ENCODE measurements at regions not wholly inside any gene's neighbourhood (a gene's known extent, or its start where the extent isn't known, plus 50 kb on each side); places are given as distances from the start of the nearest gene placed in this dataset.
A peak's percentile ranks its signal among the peaks of the same experiment; 100 is the strongest.

DNA sequence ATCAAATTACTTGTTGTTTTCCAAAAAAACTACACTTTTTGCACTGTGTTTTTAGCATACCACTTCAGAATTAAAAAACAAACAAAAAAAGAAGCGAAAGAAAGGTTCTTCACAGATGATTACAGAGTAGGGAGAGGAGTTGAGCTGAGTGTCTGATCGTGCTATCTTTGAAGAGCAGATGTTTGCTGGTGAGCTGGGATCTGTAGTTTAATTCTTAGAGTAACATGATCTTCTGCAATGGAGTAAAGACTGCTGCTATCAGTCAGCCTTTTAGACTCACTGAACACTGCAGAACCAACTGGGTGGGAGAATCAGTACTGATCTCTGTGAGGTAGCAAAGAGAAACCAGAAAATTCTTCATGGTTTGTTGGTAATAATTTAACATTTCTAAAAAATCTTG, 1197.8 kb upstream of the SORCS1 start:
- H3K4me3 ChIP-seq (ENCODE audit: low read depth, low read length): no peak overlapping the region
- TF ChIP-seq, protein P1, sequence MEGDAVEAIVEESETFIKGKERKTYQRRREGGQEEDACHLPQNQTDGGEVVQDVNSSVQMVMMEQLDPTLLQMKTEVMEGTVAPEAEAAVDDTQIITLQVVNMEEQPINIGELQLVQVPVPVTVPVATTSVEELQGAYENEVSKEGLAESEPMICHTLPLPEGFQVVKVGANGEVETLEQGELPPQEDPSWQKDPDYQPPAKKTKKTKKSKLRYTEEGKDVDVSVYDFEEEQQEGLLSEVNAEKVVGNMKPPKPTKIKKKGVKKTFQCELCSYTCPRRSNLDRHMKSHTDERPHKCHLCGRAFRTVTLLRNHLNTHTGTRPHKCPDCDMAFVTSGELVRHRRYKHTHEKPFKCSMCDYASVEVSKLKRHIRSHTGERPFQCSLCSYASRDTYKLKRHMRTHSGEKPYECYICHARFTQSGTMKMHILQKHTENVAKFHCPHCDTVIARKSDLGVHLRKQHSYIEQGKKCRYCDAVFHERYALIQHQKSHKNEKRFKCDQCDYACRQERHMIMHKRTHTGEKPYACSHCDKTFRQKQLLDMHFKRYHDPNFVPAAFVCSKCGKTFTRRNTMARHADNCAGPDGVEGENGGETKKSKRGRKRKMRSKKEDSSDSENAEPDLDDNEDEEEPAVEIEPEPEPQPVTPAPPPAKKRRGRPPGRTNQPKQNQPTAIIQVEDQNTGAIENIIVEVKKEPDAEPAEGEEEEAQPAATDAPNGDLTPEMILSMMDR (conservative IDR thresholded peaks at IDR 0.05; ENCODE audit: low read depth, low read length): no peak

GRCh38 chr10:108360187-108360586, 1195.7 kb upstream of the SORCS1 start:
- H3K4me3 ChIP-seq (ENCODE audit: low read depth, low read length): no peak overlapping the region
- DNase-seq (ENCODE audit: low read depth): peak; percentile 1
- TF ChIP-seq, protein P1 (conservative IDR thresholded peaks at IDR 0.05; ENCODE audit: low read depth, low read length): no peak

More for the DNA sequence above, 1197.8 kb upstream of the SORCS1 start:
- no peak for DNase-seq (ENCODE audit: low read depth)

- TF ChIP-seq, protein P1 (conservative IDR thresholded peaks at IDR 0.05; ENCODE audit: low read depth, low read length): no peak
- DNase-seq (ENCODE audit: low read depth): peak; percentile 93
- no peak overlapping the region for H3K4me3 ChIP-seq (ENCODE audit: low read depth, low read length)
Observed at GRCh38 chr10:108358912-108359311, 1194.4 kb upstream of the SORCS1 start.

GRCh38 chr10:108352771-108353170, 1188.3 kb upstream of the SORCS1 start:
- H3K4me3 ChIP-seq (ENCODE audit: low read depth, low read length): no peak overlapping the region
- no peak for DNase-seq (ENCODE audit: low read depth)
- TF ChIP-seq, protein P1 (conservative IDR thresholded peaks at IDR 0.05; ENCODE audit: low read depth, low read length): no peak

- DNase-seq (ENCODE audit: low read depth): no peak
- TF ChIP-seq, protein P1 (conservative IDR thresholded peaks at IDR 0.05; ENCODE audit: low read depth, low read length): no peak
- H3K4me3 ChIP-seq (ENCODE audit: low read depth, low read length): no peak overlapping the region
Observed at GRCh38 chr10:108348215-108348614, 1183.7 kb upstream of the SORCS1 start.

DNA sequence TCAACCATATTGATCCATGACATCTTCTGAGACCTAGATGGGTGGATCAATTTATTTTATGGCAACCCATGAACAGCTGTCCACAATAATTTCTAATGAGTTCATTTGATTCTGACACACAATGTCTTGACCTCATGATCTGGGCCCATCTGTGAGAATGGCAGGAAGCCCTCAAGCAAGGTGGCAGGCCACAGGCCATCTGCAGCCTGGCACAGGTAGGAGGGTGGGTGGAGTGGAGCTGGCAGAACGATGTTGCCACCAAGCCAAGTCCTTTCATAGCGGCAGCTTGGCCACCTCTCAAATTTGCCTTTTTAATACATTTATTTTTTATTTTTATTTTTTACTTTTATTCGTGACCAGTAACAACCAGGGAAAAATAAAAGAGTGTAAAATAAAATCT, 1181.6 kb upstream of the SORCS1 start:
- TF ChIP-seq, protein P1 (conservative IDR thresholded peaks at IDR 0.05; ENCODE audit: low read depth, low read length): no peak
- H3K4me3 ChIP-seq (ENCODE audit: low read depth, low read length): no peak overlapping the region
- no peak for DNase-seq (ENCODE audit: low read depth)

GRCh38 chr10:108338146-108338545, 1173.6 kb upstream of the SORCS1 start:
- TF ChIP-seq, protein P1 (conservative IDR thresholded peaks at IDR 0.05; ENCODE audit: low read depth, low read length): no peak
- no peak overlapping the region for H3K4me3 ChIP-seq (ENCODE audit: low read depth, low read length)
- no peak for DNase-seq (ENCODE audit: low read depth)
